ENCODE measurements at regions not wholly inside any gene's neighbourhood (a gene's known extent, or its start where the extent isn't known, plus 50 kb on each side); places are given as distances from the start of the nearest gene placed in this dataset.

DNA sequence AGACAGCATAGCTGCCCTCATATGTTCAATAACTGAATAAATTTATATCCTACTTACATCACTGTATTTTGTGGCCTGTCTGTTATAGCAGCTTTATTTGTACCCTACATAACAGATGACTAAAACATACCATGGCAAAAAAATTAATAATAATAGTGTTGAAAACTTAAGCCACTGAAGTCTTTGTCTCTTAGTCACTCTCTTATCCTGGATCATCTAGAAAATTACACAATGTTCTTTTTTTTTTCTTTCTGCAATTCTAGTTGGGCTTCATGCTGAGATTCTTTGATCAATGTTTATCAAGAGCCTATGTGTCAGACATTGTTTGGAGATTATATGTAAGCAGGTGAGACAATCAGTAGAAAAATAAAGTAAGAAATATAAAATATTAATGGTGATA is 519.3 kb upstream of the ARPP21 start:
- TF ChIP-seq POLR2A (IDR thresholded peaks at IDR 0.05; ENCODE audit: low read depth, low read length) (no peak), POLR2AphosphoS5 (IDR thresholded peaks at IDR 0.05; ENCODE audit: low read depth, low read length) (no peak), TAF1 (IDR thresholded peaks at IDR 0.05; ENCODE audit: borderline replicate concordance, low read depth, low read length) (no peak)

Measured in GM12892 (cell line).